Muscle layer of colon (tissue), 2 donors: ENCODE measurements at regions not wholly inside any gene's neighbourhood (a gene's known extent, or its start where the extent isn't known, plus 50 kb on each side); places are given as distances from the start of the nearest gene placed in this dataset.

ENCODE experiments used
- H3K27ac ChIP-seq: one replicate; pipeline ENCODE4 v1.7.0; 2013; ENCODE audit warnings: low read depth, mild to moderate bottlenecking, low read length, moderate library complexity
- H3K27me3 ChIP-seq, 2 donors: one replicate each; pipeline ENCODE4 v1.7.0; 2013; ENCODE audit warnings: low read length in 2 of 2, mild to moderate bottlenecking in 2 of 2; ENCODE audit not compliant: insufficient read depth in 2 of 2, control insufficient read depth in 1 of 2
- H3K36me3 ChIP-seq: one replicate; pipeline ENCODE4 v1.7.0; 2013; ENCODE audit warnings: mild to moderate bottlenecking, low read length; ENCODE audit not compliant: insufficient read depth
- H3K4me1 ChIP-seq: one replicate; pipeline ENCODE4 v1.7.0; 2013; ENCODE audit warnings: mild to moderate bottlenecking, low read length; ENCODE audit not compliant: insufficient read depth
- H3K4me3 ChIP-seq, 2 donors: one replicate each; pipeline ENCODE4 v1.7.0; 2013; ENCODE audit warnings: low read length in 2 of 2, low read depth in 1 of 2, mild to moderate bottlenecking in 1 of 2, moderate library complexity in 1 of 2
- H3K9ac ChIP-seq: one replicate; pipeline ENCODE4 v1.7.0; 2013; ENCODE audit warnings: low read length
- H3K9me3 ChIP-seq: one replicate; pipeline ENCODE4 v1.7.0; 2013; ENCODE audit warnings: mild to moderate bottlenecking, low read length
- donor health status: abdominal sarcoma.
- donor health status: Adenocarcinoma of cecum.

- no peak overlapping the region for H3K4me3 ChIP-seq
- no peaks in the 10 kb centered on the region for H3K36me3 ChIP-seq
- no peaks in the 10 kb centered on the region for H3K4me1 ChIP-seq
- no peaks in the 10 kb centered on the region for H3K27me3 ChIP-seq
- H3K27ac ChIP-seq = no peak overlapping the region
- H3K9me3 ChIP-seq = no peaks in the 10 kb centered on the region
- H3K9ac ChIP-seq = no peak overlapping the region
Observed at GRCh38 chr6:137351890-137352289, 132.7 kb upstream of the IFNGR1 start.

GRCh38 chr6:137350857-137351256 lies 131.7 kb upstream of the IFNGR1 start:
- Histone ChIP-seq H3K4me3 (no peak overlapping the region), H3K27me3 (no peaks in the 10 kb centered on the region), H3K36me3 (no peaks in the 10 kb centered on the region), H3K4me1 (no peaks in the 10 kb centered on the region), H3K27ac (no peak overlapping the region), H3K9me3 (no peaks in the 10 kb centered on the region), H3K9ac (no peak overlapping the region)

DNA sequence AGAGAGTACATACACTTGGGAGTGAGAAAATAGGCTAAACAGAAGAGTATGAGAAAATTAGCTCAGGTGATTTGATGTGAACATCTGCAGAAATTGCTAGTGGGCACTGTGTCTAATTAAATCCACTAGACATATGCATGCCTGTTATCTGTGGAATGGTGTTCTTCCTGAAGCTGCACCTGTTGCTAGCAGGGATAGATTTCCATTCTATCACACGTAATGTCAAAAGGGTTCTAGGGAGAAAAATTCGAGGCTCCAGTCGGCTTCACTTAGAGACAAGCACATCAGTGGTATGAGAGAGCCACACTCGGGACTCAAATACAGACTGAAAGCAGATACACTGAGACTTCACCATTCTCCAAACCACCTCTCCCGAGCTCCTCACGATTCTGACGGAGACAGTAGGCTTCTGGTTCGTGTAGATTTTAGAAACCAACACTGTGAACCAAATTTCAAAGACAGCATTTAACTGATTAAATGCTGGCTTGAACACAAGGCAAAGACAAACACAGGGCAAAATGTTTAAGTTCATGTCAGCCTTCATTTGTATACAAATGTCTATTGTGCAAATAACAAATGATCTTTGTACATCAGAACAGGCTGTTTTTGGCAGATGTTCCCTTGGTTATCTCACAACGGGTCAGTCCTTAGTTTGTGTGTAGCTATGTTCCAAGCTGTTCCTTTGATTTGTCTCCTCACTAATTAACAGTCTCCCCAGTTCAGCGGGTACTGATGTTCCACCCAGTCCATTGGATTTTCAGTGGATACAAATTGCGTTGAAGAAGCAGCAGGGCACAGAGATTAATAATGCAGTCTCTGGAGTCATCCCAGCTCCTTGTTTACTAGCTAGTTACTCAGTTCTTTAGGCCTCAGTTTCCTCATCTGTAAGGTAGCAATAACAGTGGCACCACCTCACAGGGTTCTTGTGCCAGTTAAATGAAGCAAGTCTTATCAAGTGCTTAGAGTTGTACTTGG lies 131.0 kb upstream of the IFNGR1 start:
- Histone ChIP-seq H3K27ac (no peak overlapping the region), H3K4me3 (no peak overlapping the region), H3K4me1 (no peaks in the 10 kb centered on the region), H3K27me3 (no peaks in the 10 kb centered on the region), H3K9me3 (no peaks in the 10 kb centered on the region), H3K36me3 (no peaks in the 10 kb centered on the region), H3K9ac (no peak overlapping the region)

GRCh38 chr6:137348777-137349176 lies 129.6 kb upstream of the IFNGR1 start:
- Histone ChIP-seq H3K9me3 (no peaks in the 10 kb centered on the region), H3K4me3 (no peak overlapping the region), H3K9ac (no peak overlapping the region), H3K36me3 (no peaks in the 10 kb centered on the region), H3K4me1 (no peaks in the 10 kb centered on the region), H3K27ac (no peak overlapping the region), H3K27me3 (no peaks in the 10 kb centered on the region)

DNA sequence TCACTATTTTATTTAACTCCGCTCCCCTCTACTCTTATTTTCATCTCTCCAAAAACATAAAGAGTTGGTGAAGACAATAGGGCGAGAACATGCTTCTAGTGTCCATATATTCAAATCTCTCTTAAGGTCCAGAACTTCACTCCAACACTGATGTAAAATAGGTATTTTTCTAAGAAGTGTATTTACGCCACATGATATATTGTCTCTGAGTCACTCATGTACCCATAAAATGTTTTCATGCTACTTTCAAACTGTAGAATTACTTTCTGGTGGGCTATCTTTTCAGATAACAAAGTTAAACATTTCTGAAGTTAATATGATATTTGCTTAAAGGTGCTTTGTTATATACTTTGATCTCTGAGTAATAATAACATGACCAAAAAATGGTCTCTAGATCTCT lies 124.1 kb upstream of the IFNGR1 start:
- Histone ChIP-seq H3K27ac (no peak overlapping the region), H3K4me1 (peaks cover 11% of the 10 kb centered on the region), H3K9ac (no peak overlapping the region), H3K27me3 (no peaks in the 10 kb centered on the region), H3K4me3 (peak overlapping the region in 1 of 2 donors; percentile 61), H3K36me3 (no peaks in the 10 kb centered on the region), H3K9me3 (no peaks in the 10 kb centered on the region)

DNA sequence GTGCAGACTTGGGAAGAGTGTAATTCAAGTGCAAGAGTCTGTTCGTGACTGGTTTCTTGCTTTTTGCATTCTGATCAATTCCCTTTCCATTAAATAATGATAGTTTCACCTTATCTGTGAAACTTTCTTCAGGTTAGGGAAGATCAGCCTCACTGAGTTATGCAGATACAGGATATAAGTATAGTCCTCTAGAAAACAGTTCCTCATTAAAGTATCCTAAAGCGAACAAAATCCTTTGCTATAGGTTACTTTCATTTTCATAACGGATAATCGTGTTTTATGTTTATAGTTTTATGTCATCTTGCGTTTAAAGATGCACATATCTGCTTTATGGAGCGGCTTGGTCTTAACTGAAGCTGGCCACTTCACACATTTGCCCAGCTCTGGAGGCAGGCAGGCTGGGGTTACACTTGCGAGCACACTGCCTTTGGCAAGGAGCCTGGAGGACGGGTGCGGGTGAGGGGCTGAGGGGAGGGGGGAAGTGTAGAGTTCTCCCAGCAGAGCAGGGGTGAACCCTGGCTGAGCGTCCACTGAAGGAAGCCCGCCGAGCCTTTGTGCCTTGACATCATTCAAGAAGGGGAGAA lies 123.5 kb upstream of the IFNGR1 start:
- no peaks in the 10 kb centered on the region for H3K9me3 ChIP-seq
- H3K27me3 ChIP-seq = no peaks in the 10 kb centered on the region
- H3K36me3 ChIP-seq = no peaks in the 10 kb centered on the region
- peaks cover 11% of the 10 kb centered on the region for H3K4me1 ChIP-seq
- peak overlapping the region; percentile 17 for H3K9ac ChIP-seq
- H3K27ac ChIP-seq = no peak overlapping the region
- peak overlapping the region; percentile 25 to 61 for H3K4me3 ChIP-seq

DNA sequence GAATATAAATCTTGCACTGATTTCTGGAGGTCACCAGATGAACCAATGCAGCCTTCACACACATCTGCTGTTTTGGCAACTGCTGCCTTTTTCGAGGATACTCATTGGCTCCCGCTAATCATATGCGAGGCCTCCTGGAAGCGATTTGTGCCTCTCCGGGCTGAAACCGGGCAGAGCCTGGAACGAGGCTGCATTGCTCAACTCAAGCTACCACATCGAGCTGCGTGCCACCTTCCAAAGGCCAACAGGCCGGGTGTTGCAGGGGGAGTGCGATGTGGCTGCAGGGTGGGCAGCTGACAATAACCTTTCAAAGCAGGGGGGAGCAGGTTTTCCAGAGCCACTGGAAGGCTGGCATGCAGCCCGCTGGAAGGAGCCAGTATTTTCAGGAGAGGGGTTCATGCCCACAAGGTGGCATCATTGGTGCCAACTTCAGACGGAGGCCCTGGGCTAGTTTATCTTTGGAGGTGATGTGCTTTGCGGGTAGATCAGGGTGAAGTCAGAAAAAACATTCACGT lies 122.6 kb upstream of the IFNGR1 start:
- Histone ChIP-seq H3K27me3 (no peaks in the 10 kb centered on the region), H3K36me3 (no peaks in the 10 kb centered on the region), H3K4me3 (no peak overlapping the region), H3K4me1 (peaks cover 11% of the 10 kb centered on the region), H3K9me3 (no peaks in the 10 kb centered on the region), H3K9ac (no peak overlapping the region), H3K27ac (no peak overlapping the region)

GRCh38 chr6:137339929-137340559 lies 120.9 kb upstream of the IFNGR1 start:
- Histone ChIP-seq H3K4me1 (peaks cover 11% of the 10 kb centered on the region), H3K9me3 (no peaks in the 10 kb centered on the region), H3K4me3 (no peak overlapping the region), H3K27ac (no peak overlapping the region), H3K36me3 (no peaks in the 10 kb centered on the region), H3K9ac (no peak overlapping the region), H3K27me3 (no peaks in the 10 kb centered on the region)

DNA sequence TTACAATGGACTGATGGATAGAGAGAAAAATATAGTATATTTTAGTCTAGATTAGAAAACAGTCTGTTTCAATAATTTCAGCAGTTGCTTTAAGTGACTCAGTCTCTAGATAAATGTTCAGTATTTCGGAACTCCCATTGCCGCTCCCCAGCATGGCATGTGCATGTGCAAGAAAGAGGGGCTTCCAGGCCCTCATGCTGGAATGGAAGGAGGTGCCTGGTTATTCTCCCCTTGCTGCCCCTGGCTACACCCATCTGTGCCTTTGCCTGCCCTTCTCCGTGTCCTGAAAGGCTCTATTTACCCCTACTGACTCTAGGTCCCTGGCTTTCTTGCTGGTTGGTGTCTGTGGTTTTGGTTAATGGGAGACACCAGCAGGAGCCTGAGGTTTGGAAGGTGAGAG lies 115.7 kb upstream of the IFNGR1 start:
- H3K27ac ChIP-seq = no peak overlapping the region
- no peak overlapping the region for H3K9ac ChIP-seq
- H3K4me1 ChIP-seq = no peaks in the 10 kb centered on the region
- no peak overlapping the region for H3K4me3 ChIP-seq
- no peaks in the 10 kb centered on the region for H3K9me3 ChIP-seq
- no peaks in the 10 kb centered on the region for H3K27me3 ChIP-seq
- no peaks in the 10 kb centered on the region for H3K36me3 ChIP-seq

- H3K9ac ChIP-seq = no peak overlapping the region
- no peak overlapping the region for H3K4me3 ChIP-seq
- H3K9me3 ChIP-seq = no peaks in the 10 kb centered on the region
- H3K27me3 ChIP-seq = no peaks in the 10 kb centered on the region
- no peaks in the 10 kb centered on the region for H3K36me3 ChIP-seq
- no peak overlapping the region for H3K27ac ChIP-seq
- H3K4me1 ChIP-seq = no peaks in the 10 kb centered on the region
Observed at GRCh38 chr6:137334094-137334493, 114.9 kb upstream of the IFNGR1 start.

DNA sequence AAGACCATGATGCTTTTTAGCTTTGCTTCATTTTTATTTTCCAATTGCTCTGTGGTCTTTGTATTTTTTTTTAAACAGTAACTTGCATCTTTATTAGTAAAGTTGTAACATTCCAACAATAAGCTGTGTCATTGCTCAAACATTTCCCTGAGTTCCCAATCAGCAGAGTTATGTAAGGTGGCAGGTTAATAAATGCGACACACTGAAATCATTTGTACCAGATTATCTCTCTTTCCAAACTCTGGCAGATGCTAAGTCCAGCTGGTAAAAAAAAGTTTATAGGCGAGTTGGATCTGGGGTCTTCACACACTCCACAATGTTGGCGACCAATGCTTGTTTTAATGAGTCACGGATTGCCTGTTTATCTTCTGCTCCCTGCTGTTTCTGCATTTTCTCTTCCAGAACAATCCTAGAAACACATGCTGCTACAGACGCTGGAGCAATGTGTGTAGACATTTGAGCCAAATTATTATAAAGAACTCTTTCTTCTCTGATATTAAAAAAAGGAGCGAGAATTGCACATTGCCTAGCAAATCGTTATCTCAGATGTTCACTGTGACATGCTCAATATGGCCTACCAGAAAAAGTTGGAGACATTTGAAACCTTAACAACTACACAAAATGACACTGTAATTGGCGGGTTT lies 113.6 kb upstream of the IFNGR1 start:
- Histone ChIP-seq H3K9ac (no peak overlapping the region), H3K4me1 (no peaks in the 10 kb centered on the region), H3K4me3 (no peak overlapping the region), H3K27me3 (no peaks in the 10 kb centered on the region), H3K36me3 (no peaks in the 10 kb centered on the region), H3K27ac (no peak overlapping the region), H3K9me3 (no peaks in the 10 kb centered on the region)
